ENCODE measurements at regions not wholly inside any gene's neighbourhood (a gene's known extent, or its start where the extent isn't known, plus 50 kb on each side); places are given as distances from the start of the nearest gene placed in this dataset.

GRCh38 chr18:11274144-11274794 lies 124.9 kb upstream of the PIEZO2 start (continued):
- TF ChIP-seq ZNF407 (CRISPR knock-in tag; IDR thresholded peaks at IDR 0.05; ENCODE audit: not compliant biosample characterization), result no peak
- TF ChIP-seq ZBTB43 (CRISPR knock-in tag; conservative IDR thresholded peaks at IDR 0.05), result 0 out of 2 replicates have a peak, but pooled peaks have one; percentile 15
- TF ChIP-seq ZNF569 (CRISPR knock-in tag; IDR thresholded peaks at IDR 0.05; ENCODE audit: borderline replicate concordance), result no peak
- no peak for TF ChIP-seq ZNF770 (CRISPR knock-in tag; IDR thresholded peaks at IDR 0.05)
- TF ChIP-seq LCORL (IDR thresholded peaks at IDR 0.05), result no peak
- no peak for TF ChIP-seq LCORL (CRISPR knock-in tag; IDR thresholded peaks at IDR 0.05)
- no peak for TF ChIP-seq SNAPC5 (CRISPR knock-in tag; IDR thresholded peaks at IDR 0.05; ENCODE audit: borderline replicate concordance)
- no peak for TF ChIP-seq BATF2 (CRISPR knock-in tag; IDR thresholded peaks at IDR 0.05)
- no peak for TF ChIP-seq ATF6 (CRISPR knock-in tag; conservative IDR thresholded peaks at IDR 0.05)
- no peak for TF ChIP-seq ZNF549 (CRISPR knock-in tag; IDR thresholded peaks at IDR 0.05)
- TF ChIP-seq TFDP2 (CRISPR knock-in tag; IDR thresholded peaks at IDR 0.05), result no peak
- no peak for TF ChIP-seq HCFC1 (IDR thresholded peaks at IDR 0.05; ENCODE audit: low read depth, low read length)
- TF ChIP-seq KDM6A (CRISPR knock-in tag; IDR thresholded peaks at IDR 0.05; ENCODE audit: low read depth), result peak; percentile 81; the same call in 1 of the 2 replicates
